ENCODE measurements at regions not wholly inside any gene's neighbourhood (a gene's known extent, or its start where the extent isn't known, plus 50 kb on each side); places are given as distances from the start of the nearest gene placed in this dataset.

DNA sequence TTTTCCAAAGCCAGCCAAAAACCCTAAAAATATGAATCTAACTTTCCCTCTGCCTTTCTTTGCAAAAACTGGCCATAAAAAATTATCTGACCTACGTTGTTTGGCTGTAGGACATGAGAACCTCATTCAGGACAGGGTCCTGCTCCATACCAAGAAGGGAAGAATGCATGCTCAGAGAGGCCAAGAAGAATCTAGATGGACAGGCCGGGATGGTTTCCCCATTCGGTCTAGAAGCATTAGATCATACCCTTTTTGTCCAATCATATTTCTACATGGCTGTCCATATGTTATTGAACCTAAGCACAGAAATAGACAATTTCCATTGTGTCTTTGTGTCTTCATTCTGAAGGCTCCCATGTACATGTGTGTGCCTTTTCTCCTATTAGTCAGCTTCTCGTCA lies 2120.4 kb upstream of the PIK3C3 start:
- no peak for DNase-seq

DNA sequence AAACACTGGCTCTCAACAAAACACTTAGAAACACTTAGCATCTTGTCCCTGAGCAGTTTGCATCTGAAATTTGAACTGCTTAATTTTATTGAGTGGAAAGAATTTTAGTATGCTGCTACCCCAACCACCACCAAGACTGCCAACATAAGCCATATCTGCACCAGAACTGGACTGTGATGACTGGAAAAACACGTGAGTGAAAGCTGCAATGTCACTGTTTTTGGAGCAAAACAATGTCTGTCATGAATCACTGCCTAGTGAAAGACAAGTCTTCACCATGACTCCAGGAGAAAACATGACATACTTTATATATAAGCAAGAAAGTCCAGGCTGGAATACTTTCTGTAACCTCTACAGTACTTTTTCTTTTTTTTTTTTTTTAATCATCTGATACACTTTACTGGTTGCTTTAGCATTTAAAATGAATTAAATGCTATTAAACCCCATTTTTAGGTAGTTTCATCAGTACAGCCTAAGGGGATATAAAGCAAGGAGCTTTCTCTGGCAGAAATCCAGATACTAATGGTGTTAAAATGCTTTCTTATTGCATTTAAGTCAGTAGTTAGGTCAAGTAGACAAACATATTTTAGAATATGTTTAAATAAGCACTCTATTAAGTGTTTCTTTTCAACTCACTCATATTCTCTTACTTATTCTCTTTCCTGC lies 2129.4 kb upstream of the PIK3C3 start:
- DNase-seq: no peak

DNA sequence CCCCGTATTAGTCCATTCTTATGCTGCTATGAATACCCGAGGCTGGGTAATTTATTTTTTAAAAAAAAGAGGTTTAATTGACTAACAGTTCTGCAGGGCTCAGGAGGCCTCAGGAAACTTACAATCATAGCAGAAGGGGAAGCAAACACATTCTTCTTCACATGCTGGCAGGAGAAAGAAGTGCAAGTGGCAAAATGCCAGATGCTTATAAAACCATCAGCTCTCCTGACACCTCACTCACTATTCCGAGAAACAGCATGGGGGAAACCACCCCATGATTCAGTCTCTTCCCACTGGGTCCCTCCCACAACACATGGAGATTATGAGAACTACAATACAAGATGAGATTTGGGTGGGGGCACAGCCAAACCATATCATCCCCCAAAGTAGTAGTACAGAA lies 2148.5 kb upstream of the PIK3C3 start:
- no peak for DNase-seq

DNA sequence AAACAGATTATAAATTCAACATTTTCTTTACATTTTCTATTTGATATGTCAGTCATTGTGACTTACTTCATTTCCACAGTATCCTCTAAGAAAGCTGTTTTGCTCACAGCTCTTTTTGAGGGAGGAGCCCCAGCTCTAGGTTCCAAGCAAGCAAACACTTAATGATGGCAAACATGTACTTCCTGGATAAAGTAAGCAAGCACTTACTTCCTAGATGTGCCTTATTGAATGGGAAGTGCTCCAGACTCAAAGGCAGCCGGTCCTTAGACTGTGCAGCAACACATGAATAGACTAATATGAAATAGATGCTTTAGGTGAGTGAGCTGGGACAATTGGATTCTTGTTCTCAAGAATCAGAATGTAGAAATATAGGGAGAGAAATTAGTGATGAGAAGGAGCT lies 2149.8 kb upstream of the PIK3C3 start:
- DNase-seq: no peak

DNA sequence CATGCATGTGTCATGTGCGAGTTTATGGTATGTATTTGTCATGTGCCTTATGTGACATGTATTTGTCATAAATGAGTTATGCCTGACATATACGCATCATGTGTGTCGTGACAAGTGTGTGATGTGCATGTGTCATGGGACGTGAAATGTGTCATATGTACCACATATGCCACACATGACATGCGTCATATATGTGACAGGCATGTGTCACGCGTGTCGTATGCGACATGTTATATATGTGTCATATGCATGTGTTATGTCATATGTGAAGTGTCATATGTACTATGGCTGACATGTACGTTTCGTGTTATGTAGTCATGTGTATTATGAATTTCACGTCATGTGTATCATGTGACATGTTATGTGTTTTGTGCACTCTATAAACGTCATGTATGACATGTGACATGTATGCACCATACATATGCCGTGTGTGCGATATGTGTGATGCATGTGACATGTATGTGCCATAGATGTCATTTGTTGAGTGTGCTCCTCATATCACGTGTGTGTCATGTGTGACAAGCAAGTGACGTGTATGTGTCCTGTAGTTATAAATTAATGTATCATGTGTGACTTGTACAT lies 2152.3 kb upstream of the PIK3C3 start:
- DNase-seq: no peak

DNA sequence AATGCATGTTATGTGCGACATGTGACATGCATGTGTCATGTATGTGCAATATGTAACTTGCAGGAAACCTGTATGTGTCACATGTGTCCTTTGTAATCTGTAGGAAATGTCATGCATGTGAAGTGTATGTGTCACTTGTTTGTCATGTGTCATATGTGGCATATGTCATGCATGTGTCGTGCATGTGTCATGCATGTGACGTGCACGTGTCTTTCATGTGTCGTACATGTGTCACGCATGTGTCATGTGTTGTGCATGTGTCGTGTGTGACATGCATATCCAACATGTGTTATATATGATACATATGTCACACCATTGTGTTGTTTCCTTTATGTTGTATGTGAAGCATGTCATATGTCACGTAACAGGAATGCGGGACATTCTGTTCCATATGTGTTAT lies 2153.2 kb upstream of the PIK3C3 start:
- DNase-seq: no peak

DNA sequence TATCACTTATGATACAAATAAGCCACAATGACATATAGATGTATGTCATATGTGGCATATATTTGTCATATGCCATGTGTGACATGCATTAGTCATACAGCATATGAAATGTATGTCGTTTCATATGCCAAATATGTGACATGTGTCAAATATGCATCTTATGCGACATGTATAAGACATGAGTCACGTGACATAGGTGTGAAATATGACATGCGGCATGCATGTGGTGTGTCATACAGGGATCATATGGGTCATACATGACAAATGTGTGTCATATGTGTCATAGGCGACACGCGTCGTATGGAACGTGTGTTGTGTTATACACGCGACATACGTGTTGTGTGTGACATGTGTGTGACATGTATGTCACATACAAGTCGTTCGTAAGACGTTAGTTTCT lies 2154.0 kb upstream of the PIK3C3 start:
- DNase-seq: no peak

DNA sequence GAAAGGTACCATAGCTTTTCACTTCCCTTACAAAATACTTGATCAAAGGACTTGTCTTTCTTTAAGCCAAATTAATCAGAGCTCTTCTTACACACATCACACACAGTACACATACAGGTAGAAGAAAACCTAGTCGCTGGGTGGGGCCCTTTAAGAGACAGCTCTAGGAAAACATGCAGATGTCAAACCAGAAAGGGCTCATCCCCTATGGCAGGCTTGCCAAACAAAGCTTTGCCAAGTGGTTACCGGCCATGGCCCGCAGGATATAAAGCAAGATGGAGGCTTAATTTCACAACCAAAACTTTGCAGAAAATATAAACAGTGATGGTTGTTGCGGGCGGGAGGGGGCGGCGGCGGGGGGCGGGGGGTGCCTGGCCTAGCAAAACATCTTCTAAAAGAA lies 2156.0 kb upstream of the PIK3C3 start:
- no peak for DNase-seq

DNA sequence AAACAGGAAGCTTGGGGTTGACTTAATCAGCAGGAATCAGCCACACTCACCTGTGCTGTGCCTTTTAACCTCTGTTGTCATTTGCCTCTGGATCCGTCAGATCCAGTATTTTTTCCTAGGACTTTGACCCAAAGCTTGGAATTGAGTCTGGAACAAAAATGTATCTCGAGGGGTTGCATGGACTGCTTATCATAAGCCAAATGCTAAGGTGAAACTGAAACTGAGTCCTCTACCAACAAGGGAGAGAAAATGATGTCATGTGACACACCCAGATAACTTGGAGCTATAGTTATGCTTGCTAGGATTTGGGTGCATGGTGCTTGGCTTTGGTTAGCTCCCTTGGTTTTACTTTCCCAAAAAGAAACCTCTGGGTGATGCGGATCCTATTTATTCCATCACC lies 2158.6 kb upstream of the PIK3C3 start:
- DNase-seq: no peak

DNA sequence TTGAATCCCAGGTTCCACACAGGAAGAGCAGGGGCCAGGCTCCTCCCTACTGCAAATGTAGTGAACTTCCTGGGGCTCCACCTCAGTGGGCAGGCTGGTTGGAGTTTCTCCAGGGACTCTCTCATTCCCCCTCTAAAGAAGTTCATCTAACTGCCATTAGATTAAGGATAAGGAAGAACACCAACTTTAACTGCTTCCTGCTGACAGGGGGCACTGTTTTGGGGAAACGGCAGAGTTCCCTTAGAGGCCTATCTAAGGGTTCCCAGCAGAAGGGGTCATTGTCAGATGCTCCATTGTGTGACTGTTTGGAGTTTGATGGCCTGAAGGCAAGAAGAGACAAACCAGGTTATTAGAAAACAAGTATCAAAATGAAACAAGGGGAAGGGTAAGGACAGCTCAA lies 2159.7 kb upstream of the PIK3C3 start:
- no peak for DNase-seq

DNA sequence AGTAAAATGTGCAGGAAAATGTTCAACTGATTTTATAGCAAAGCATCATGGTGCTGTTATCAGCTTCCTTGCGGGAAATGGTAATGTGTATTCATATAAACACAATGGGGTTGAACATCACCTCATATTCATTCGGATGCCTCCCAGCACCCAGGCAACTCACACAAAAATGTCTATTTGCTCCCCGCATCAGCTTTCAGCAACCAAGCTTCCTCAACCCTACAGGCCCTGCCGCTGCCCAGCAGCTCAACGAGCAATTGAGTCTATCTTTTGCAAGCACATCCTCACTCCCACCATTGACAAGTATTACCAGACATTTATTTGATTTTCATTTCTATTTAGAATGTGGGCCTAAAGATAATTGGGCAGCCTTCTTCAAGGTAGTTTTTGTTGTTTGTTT lies 2161.4 kb upstream of the PIK3C3 start:
- no peak for DNase-seq

DNA sequence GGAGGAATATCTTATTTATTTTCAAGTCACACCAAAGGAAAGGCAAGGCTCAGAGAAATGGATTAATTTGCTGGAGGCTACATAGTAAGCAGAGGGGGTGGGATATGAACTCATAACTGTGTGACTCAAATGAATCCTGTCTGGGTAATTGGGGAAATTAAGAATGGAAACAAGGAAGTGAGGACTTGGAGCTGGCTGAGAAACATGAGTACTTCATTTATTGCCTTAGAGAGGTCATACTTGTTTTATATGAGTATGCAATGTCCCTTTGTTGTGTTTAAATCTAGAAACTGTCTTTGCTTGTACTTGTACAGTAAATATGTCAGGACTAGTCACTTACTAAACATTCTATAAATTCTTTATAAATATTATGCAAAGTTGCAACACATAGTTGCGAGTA lies 2166.7 kb upstream of the PIK3C3 start:
- no peak for DNase-seq

DNA sequence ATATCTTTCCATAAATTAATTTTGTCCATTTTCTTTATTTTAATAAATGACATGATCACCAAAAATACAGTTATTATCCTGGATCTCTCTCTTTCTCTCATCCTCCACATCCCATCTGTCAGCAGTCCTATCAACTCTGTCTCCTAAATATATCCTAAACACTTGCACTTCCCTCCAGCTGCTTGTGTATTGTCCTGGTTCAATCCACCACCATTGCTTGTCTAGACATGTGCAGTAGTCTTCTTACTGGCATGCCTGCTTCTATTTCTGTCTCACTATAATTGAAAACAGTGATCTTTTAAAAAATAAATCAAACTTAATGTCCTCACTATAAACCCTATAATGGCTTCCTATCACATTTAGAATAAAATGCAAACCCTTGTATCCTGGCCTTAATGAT lies 2168.6 kb upstream of the PIK3C3 start:
- DNase-seq: no peak

DNA sequence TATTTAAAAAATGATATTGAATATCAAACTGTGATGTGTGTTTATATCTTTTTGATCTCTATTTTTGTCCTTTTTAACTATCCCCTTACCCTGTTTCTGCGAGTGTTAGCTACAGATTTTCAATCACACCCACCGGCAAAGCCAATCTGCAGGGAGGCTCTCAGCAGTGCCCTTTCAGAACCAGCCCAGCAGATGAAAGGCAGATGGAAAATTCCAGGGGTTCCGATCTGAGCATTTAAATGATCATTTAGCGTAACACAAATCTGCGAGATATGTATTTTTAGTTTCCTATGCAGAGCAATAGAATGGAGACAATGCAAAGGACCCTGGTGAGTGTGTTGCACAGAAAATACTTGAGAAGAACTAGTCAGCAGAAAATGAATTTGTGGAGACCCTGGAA lies 2170.5 kb upstream of the PIK3C3 start:
- DNase-seq: no peak

DNA sequence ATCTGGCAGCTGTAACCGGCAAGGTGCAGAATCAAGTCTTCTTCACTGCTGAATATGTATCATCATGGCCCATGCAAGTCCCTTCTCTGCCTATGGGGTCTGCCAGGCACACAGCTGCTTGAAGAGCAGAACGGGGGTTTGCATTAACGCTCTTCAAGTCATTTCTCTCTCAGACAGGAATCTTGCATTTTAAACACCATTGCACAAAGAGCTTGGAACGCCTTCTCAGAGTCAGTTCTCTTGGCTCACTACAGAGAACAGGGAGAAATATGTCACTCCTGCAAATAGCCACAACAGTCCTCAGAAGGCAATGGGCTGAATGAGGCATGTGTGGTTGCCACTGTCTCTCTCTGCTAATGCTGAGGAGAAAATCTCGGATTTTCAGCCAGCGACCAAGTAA lies 2173.5 kb upstream of the PIK3C3 start:
- DNase-seq: no peak

DNA sequence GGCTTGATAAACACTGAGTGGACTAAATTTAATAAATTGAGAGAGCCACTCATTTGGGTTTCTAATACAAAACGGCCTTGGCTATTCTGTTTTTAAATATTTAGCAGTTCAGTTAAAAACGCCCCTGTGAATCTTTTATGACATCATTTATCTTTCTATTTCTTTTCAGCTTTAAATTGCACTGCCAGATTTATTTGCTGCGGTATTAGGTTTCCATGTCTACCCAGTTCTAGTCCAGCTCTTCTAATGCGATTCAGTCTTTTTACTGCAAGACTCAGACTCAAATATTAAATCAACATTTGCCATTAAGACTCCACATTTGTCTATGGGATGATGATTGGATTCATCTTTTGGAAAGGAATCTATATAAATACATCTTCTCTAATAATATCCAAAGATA lies 2174.3 kb upstream of the PIK3C3 start:
- DNase-seq: no peak

DNA sequence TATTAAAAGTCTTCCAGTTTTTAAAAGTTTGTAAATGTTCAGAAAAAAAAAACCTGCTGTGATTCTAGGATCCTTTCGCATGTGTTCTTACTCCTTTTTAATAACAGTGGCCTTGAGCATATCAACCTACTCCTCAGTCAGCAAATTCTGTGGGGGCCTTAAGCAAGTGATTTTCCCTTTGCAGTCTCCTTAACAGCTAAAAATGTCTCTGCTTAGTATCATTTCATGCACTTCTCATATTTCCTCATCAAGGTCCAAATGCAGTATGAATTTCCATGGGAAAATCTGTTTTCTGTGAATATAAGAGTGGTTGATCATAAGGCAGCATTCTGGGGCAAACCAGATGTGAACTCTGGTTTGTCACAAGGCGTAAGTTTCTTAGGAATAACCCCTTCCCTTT lies 2175.1 kb upstream of the PIK3C3 start:
- no peak for DNase-seq

DNA sequence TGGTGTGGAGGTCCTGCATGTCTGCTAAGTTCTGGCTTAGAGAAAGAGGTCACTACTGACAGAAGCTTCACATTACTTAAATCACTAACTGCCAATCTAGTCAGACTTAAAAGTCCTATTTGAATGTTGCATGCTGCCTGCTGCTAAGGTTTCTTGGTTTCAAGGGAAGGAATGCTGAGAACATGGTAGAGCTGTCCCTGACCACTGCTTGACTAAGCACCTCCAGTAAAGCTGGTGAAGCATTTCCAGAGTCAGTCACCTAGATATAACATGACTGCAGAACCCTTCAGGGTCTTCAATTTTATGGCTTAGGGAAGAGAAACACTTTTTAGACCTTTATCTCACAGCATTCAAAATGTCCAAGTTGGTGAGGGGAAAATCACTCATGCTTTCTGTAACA lies 2178.3 kb upstream of the PIK3C3 start:
- no peak for DNase-seq

DNA sequence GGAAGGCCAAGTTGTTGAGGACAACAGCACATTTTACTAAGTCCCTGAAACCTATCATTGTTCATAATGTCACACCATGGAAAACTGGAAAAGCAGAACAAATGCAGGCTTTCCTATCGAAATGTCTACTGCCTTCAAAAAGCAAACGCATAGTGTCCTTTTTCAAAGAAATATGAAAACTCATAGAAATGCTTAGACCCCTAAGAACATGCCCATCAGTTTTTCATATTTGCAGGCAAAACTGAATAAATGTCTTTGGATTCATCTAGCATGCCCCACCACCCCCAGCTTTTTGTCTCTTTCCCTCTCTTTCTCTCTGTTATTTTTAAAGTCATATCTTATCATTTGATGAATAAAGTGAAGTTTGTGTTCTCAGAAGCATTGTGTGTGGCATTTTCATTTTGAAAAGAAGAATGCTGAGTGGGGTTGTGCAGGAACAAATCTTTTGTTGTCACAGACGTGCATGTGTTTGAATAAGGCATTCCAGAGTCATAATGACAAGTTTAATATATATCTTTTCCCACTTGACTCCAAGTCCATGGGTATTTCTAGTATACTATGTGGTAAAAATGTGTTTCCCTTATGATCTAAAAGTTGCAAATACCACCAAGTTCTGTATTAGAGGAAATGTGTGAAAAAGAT lies 2180.0 kb upstream of the PIK3C3 start:
- no peak for DNase-seq

DNA sequence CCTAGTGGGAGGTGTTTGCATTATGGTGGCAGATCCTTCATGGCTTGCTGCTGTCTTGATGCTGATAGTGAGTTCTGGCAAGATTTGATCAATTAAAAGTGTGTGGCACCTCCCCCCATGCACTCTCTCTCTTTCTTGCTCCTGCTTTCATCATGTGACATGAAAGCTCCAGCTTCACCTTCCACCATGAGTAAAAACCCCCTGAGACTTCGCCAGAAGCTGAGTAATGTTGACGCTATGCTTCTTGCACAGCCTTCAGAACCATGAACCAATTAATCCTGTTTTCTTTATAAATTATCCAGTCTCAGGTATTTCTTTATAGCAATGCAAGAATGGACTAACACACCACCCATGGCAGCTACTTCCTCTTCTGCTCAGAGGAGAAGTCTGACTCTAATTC lies 2181.4 kb upstream of the PIK3C3 start:
- no peak for DNase-seq

DNA sequence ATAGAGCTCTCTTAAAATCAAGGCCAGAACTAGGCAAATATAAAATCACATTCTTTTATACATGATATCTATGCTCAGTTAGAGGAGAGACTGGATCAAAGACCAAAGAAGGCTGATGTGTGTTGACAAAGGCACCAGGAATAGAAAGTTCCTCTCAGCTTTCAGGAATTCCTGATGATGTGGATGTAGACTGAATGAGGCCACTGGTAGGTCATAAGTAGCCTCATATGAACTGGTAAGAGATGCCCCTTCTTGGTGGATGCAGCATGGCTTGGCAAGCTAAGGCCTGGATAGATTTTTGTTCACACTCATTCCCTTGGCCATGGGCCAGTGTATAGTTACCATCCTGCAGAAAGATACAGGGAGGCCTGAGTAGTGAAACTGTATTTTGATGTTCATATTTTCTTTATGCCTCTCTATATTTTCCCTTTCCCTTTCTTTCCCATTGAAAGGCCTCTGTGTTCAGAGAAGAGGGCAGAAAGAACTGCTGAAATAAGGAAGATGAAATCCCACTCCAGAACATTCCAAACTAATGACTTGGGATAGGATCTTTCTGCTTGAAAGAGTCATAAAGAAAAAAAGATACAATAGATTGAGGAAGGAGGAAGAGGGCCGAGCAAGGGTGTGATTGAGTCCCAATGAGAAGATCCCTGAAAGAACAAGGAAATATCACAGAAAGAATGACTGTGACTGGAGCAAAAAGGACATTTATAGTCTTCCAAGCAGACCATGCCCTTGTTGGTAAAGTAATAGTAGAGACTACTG lies 2182.7 kb upstream of the PIK3C3 start:
- no peak for DNase-seq

DNA sequence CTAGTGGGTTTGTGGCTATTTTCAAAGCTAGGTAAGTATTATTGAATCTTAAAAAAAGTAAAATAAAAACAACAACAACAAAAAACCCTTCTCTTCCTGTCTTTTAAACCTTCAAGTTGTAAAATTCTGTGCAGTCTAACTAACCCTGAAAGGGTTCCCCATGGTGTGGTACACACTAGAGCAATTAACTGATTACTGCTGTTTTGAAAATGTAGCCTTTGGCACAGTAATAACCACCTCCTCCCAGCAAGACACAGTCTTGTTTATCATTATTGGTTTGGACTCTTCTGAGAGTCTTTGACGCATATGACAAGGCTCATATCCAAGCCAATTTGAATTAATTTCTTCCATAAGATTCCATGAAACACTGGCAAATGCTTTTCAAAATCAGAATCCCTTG lies 2184.6 kb upstream of the PIK3C3 start:
- DNase-seq: no peak

DNA sequence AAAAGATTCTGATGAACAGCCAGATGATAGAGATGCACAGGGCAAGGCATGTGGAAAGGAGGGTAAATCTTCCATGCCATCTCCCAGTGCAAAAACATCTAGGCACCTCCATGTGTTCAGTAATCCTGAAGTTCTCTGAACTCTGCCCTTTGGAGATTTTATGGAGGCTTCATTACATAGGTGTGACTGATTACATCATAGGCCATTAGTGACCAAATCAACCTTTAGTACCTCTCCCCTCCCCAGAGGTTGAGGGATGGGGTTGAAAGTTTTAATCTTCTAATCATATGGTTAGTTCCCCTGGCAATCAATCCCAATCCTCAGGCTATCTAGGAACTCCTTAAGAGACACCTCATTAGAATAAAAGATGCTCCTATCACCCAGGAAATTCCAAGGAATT lies 2190.2 kb upstream of the PIK3C3 start:
- DNase-seq: no peak

DNA sequence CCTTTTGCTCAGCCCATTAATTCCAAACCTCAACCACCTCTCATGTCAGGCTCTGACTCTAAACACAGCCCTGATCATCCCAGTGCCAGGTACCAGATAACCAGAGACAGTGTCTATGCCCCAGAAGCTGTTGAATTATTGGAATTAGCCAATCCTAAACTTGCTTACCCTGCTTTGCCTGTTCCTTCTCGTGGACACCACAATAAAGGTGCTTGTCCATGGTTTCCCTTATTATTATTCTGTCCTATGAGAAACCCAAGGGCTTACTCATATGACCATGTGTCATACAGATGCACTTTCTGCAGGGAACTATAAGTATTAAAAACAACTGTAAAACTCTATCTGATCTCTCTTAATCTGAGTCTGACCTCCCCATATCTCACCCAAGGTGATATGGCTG lies 2193.8 kb upstream of the PIK3C3 start:
- no peak for DNase-seq

Measured in hippocampal formation (tissue), 2 donors.